Colonic mucosa (tissue), 4 donors: ENCODE measurements at regions not wholly inside any gene's neighbourhood (a gene's known extent, or its start where the extent isn't known, plus 50 kb on each side); places are given as distances from the start of the nearest gene placed in this dataset.

Source experiments
- DNase-seq: peaks from one replicate; pipeline ENCODE4 v3.0.0-alpha.2; 2020
- H3K27ac ChIP-seq: fragments of 200-600 bp; one replicate; pipeline ENCODE4 v1.8.0; 2021
- H3K27me3 ChIP-seq: fragments of 200-600 bp; one replicate; pipeline ENCODE4 v1.8.0; 2021
- H3K36me3 ChIP-seq: fragments of 200-600 bp; one replicate; pipeline ENCODE4 v1.8.0; 2021
- H3K4me1 ChIP-seq: fragments of 200-600 bp; one replicate; pipeline ENCODE4 v1.8.0; 2021; ENCODE audit warnings: mild to moderate bottlenecking
- H3K4me3 ChIP-seq: fragments of 200-600 bp; one replicate; pipeline ENCODE4 v1.8.0; 2021
- H3K9ac ChIP-seq, 2 donors: one replicate each; pipeline ENCODE4 v1.7.0; 2013; ENCODE audit warnings: control low read depth in 2 of 2, low read depth in 2 of 2, low read length in 2 of 2
- H3K9me3 ChIP-seq: fragments of 200-600 bp; one replicate; pipeline ENCODE4 v1.8.0; 2021
- CTCF ChIP-seq: fragments of 200-600 bp; IDR thresholded peaks from one replicate; pipeline ENCODE4 v1.8.0; 2022; ENCODE audit warnings: antibody characterized with exemption, mild to moderate bottlenecking
- intact Hi-C: fragments of 100-400 bp; cut with DNase I; formaldehyde crosslinking; loops from one replicate; pipeline ENCODE4 v1.14.1; 2022
- donor health status: healthy.
- donor health status: DM: no; HTN: no; CAD: no.
- donor health status: DM: no; HTN: no; CAD: no.

- DNase-seq = no peak
- Histone ChIP-seq H3K4me1 (no peaks in the 10 kb centered on the region), H3K36me3 (no peaks in the 10 kb centered on the region), H3K27ac (no peak overlapping the region), H3K9me3 (no peaks in the 10 kb centered on the region), H3K4me3 (no peak overlapping the region), H3K9ac (no peak overlapping the region), H3K27me3 (no peaks in the 10 kb centered on the region)
- TF ChIP-seq CTCF = no peak
- intact Hi-C loops = no loop called here
These were observed 523.6 kb upstream of the DAB1 start for GRCh38 chr1:57947471-57947870.

- DNase-seq = no peak
- no peak for TF ChIP-seq CTCF
- Histone ChIP-seq H3K4me1 (no peaks in the 10 kb centered on the region), H3K27ac (no peak overlapping the region), H3K27me3 (no peaks in the 10 kb centered on the region), H3K9ac (no peak overlapping the region), H3K36me3 (no peaks in the 10 kb centered on the region), H3K9me3 (no peaks in the 10 kb centered on the region), H3K4me3 (no peak overlapping the region)
- intact Hi-C loops = no loop called here
These were observed 521.2 kb upstream of the DAB1 start for GRCh38 chr1:57945045-57945444.

GRCh38 chr1:57943365-57943764, 519.5 kb upstream of the DAB1 start:
- H3K9me3 ChIP-seq = no peaks in the 10 kb centered on the region
- no peak for DNase-seq
- H3K27ac ChIP-seq = no peak overlapping the region
- no peaks in the 10 kb centered on the region for H3K36me3 ChIP-seq
- intact Hi-C loops = no loop called here
- H3K27me3 ChIP-seq = no peaks in the 10 kb centered on the region
- no peak overlapping the region for H3K9ac ChIP-seq
- H3K4me3 ChIP-seq = no peak overlapping the region
- no peak for TF ChIP-seq CTCF
- H3K4me1 ChIP-seq = no peaks in the 10 kb centered on the region

GRCh38 chr1:57934745-57935144, 510.9 kb upstream of the DAB1 start:
- no peaks in the 10 kb centered on the region for H3K27me3 ChIP-seq

GRCh38 chr1:57927003-57927402, 503.1 kb upstream of the DAB1 start:
- no peak for DNase-seq
- intact Hi-C loops = no loop called here
- Histone ChIP-seq H3K4me3 (no peak overlapping the region), H3K27me3 (no peaks in the 10 kb centered on the region), H3K4me1 (no peaks in the 10 kb centered on the region), H3K27ac (no peak overlapping the region), H3K9ac (no peak overlapping the region), H3K9me3 (no peaks in the 10 kb centered on the region), H3K36me3 (no peaks in the 10 kb centered on the region)
- TF ChIP-seq CTCF = no peak

More at GRCh38 chr1:57934745-57935144, 510.9 kb upstream of the DAB1 start:
- no peak for TF ChIP-seq CTCF
- Histone ChIP-seq H3K4me1 (no peaks in the 10 kb centered on the region), H3K27ac (no peak overlapping the region), H3K9ac (no peak overlapping the region), H3K36me3 (no peaks in the 10 kb centered on the region), H3K9me3 (no peaks in the 10 kb centered on the region), H3K4me3 (no peak overlapping the region)
- DNase-seq = no peak
- intact Hi-C loops = no loop called here
